Liver (tissue), 8 donors: ENCODE measurements at regions not wholly inside any gene's neighbourhood (a gene's known extent, or its start where the extent isn't known, plus 50 kb on each side); places are given as distances from the start of the nearest gene placed in this dataset.

Experiments
- DNase-seq: peaks from one replicate; pipeline ENCODE4 v3.0.0-alpha.2; 2017; ENCODE audit warnings: low spot score
- H3K27ac ChIP-seq, 2 donors: one replicate each; pipeline ENCODE4 v1.7.0; 2013; ENCODE audit warnings: inconsistent platforms in 2 of 2, low read length in 2 of 2, control low read depth in 1 of 2, low read depth in 1 of 2, mild to moderate bottlenecking in 1 of 2
- H3K27me3 ChIP-seq, 4 donors: one replicate each; pipeline versions ENCODE4 v1.6.1 to v1.7.0; 2013; ENCODE audit warnings: low read length in 3 of 4, inconsistent platforms in 1 of 4, mild to moderate bottlenecking in 1 of 4, moderate library complexity in 1 of 4; ENCODE audit not compliant: control insufficient read depth in 4 of 4, insufficient read depth in 4 of 4
- H3K36me3 ChIP-seq, 4 donors: one replicate each; pipeline versions ENCODE4 v1.6.1 to v1.7.0; 2013; ENCODE audit warnings: low read length in 3 of 4, mild to moderate bottlenecking in 3 of 4, low read depth in 1 of 4, moderate library complexity in 1 of 4; ENCODE audit not compliant: control insufficient read depth in 4 of 4, insufficient read depth in 3 of 4
- H3K4me1 ChIP-seq, 4 donors: one replicate each; pipeline versions ENCODE4 v1.6.1 to v1.7.0; 2013; ENCODE audit warnings: low read length in 3 of 4, mild to moderate bottlenecking in 3 of 4, moderate library complexity in 1 of 4; ENCODE audit not compliant: control insufficient read depth in 4 of 4, insufficient read depth in 4 of 4
- H3K4me3 ChIP-seq, 3 donors: one replicate each; pipeline versions ENCODE4 v1.6.1 to v1.7.0; 2013; ENCODE audit warnings: low read length in 3 of 3, control low read depth in 1 of 3, low read depth in 1 of 3, mild to moderate bottlenecking in 1 of 3
- H3K9ac ChIP-seq, 2 donors: one replicate each; pipeline ENCODE4 v1.7.0; 2013; ENCODE audit warnings: low read length in 2 of 2, mild to moderate bottlenecking in 2 of 2, moderate library complexity in 2 of 2, control low read depth in 1 of 2, low read depth in 1 of 2
- H3K9me3 ChIP-seq, 4 donors: one replicate each; pipeline versions ENCODE4 v1.6.1 to v1.7.0; 2013; ENCODE audit warnings: low read length in 3 of 4; ENCODE audit not compliant: control insufficient read depth in 4 of 4
- ATF3 ChIP-seq: IDR thresholded peaks from 2 replicates; pipeline ENCODE4 v1.6.1; 2016; ENCODE audit warnings: antibody characterized with exemption
- CTCF ChIP-seq: fragments of 150-350 bp; IDR thresholded peaks from 2 replicates; pipeline ENCODE4 v1.5.1; 2017; ENCODE audit warnings: improper control_type of control experiment, low read depth, low read length; ENCODE audit not compliant: missing input control
- EGR1 ChIP-seq, 2 donors: IDR thresholded peaks; 2 replicates each; pipeline ENCODE4 v1.6.1; 2016 to 2018; ENCODE audit warnings: antibody characterized with exemption in 2 of 2, low read depth in 2 of 2
- FOXA1 ChIP-seq: IDR thresholded peaks from 2 replicates; pipeline ENCODE4 v1.6.1; 2016; ENCODE audit warnings: antibody characterized with exemption
- FOXA2 ChIP-seq: IDR thresholded peaks from 2 replicates; pipeline ENCODE4 v1.6.1; 2016; ENCODE audit warnings: antibody characterized with exemption
- GABPA ChIP-seq, 2 donors: IDR thresholded peaks in 1 of 2; conservative IDR thresholded peaks in 1 of 2; 2 replicates each; pipeline ENCODE4 v1.6.1; 2016; ENCODE audit warnings: antibody characterized with exemption in 2 of 2, mild to moderate bottlenecking in 1 of 2, moderate library complexity in 1 of 2
- HNF4A ChIP-seq, 2 donors: conservative IDR thresholded peaks; 2 replicates each; pipeline ENCODE4 v1.6.1; 2016; ENCODE audit warnings: antibody characterized with exemption in 2 of 2, mild to moderate bottlenecking in 2 of 2
- HNF4G ChIP-seq: IDR thresholded peaks from 2 replicates; pipeline ENCODE4 v1.6.1; 2016; ENCODE audit warnings: antibody characterized with exemption
- JUND ChIP-seq, 2 donors: IDR thresholded peaks; 2 replicates each; pipeline ENCODE4 v1.6.1; 2016; ENCODE audit warnings: antibody characterized with exemption in 2 of 2
- MAX ChIP-seq: IDR thresholded peaks from 2 replicates; pipeline ENCODE4 v1.6.1; 2016; ENCODE audit warnings: antibody characterized with exemption
- NR2F2 ChIP-seq: IDR thresholded peaks from 2 replicates; pipeline ENCODE4 v1.6.1; 2016; ENCODE audit warnings: antibody characterized with exemption
- RAD21 ChIP-seq, 2 donors: IDR thresholded peaks; 2 replicates each; pipeline ENCODE4 v1.6.1; 2016; ENCODE audit warnings: antibody characterized with exemption in 2 of 2, mild to moderate bottlenecking in 2 of 2
- REST ChIP-seq: IDR thresholded peaks from 2 replicates; pipeline ENCODE4 v1.6.1; 2016; ENCODE audit warnings: antibody characterized with exemption, mild to moderate bottlenecking
- RXRA ChIP-seq, 2 donors: IDR thresholded peaks; 2 replicates each; pipeline ENCODE4 v1.6.1; 2017 to 2018; ENCODE audit warnings: antibody characterized with exemption in 2 of 2, mild to moderate bottlenecking in 1 of 2
- SP1 ChIP-seq: IDR thresholded peaks from 2 replicates; pipeline ENCODE4 v1.6.1; 2018; ENCODE audit warnings: antibody characterized with exemption, mild to moderate bottlenecking
- TAF1 ChIP-seq: conservative IDR thresholded peaks from 2 replicates; pipeline ENCODE4 v1.6.1; 2016; ENCODE audit warnings: antibody characterized with exemption, mild to moderate bottlenecking
- YY1 ChIP-seq: IDR thresholded peaks from 2 replicates; pipeline ENCODE4 v1.6.1; 2016; ENCODE audit warnings: antibody characterized with exemption, mild to moderate bottlenecking
- ZBTB33 ChIP-seq: IDR thresholded peaks from 2 replicates; pipeline ENCODE4 v1.6.1; 2016; ENCODE audit warnings: antibody characterized with exemption
- WGBS: extraction: QIAGEN DNeasy Blood & Tissue Kit; methylation state at CpG from one replicate; pipeline ENCODE4 v1.1.7; 2013; 5-methylcytosine and 5-hydroxymethylcytosine counted together
- donor health status: healthy.
- donor health status: healthy.
- donor health status: healthy.
- donor health status: healthy.
- donor health status: healthy.

GRCh38 chr5:92899611-92900010 lies 681.4 kb downstream of the NR2F1-AS1 start:
- Histone ChIP-seq H3K9ac (no peak overlapping the region), H3K27ac (no peak overlapping the region), H3K4me3 (no peak overlapping the region), H3K36me3 (no peaks in the 10 kb centered on the region), H3K4me1 (no peaks in the 10 kb centered on the region), H3K9me3 (no peaks in the 10 kb centered on the region), H3K27me3 (no peaks in the 10 kb centered on the region)
- WGBS, result 71% methylated on average over 4 of the region's 4 CpGs
- TF ChIP-seq JUND (IDR thresholded peaks at IDR 0.05) (no peak), REST (no peak), MAX (no peak), RAD21 (IDR thresholded peaks at IDR 0.05) (no peak), ATF3 (no peak), ZBTB33 (no peak), RXRA (IDR thresholded peaks at IDR 0.05) (no peak), FOXA2 (no peak), EGR1 (IDR thresholded peaks at IDR 0.05; ENCODE audit: low read depth in 2 of 2) (no peak), HNF4A (conservative IDR thresholded peaks at IDR 0.05) (no peak), CTCF (no peak), HNF4G (no peak), GABPA (IDR thresholded peaks at IDR 0.05 in 1 of 2, conservative IDR thresholded peaks at IDR 0.05 in 1 of 2) (no peak), YY1 (no peak), TAF1 (no peak), FOXA1 (no peak), NR2F2 (no peak), SP1 (no peak)
- no peak for DNase-seq

- no peak for DNase-seq
- no peaks in the 10 kb centered on the region for H3K36me3 ChIP-seq
- H3K4me1 ChIP-seq, result no peaks in the 10 kb centered on the region
- H3K27me3 ChIP-seq, result no peaks in the 10 kb centered on the region
- H3K4me3 ChIP-seq, result no peak overlapping the region
- H3K27ac ChIP-seq, result no peak overlapping the region
- no peak overlapping the region for H3K9ac ChIP-seq
- no peaks in the 10 kb centered on the region for H3K9me3 ChIP-seq
- TF ChIP-seq JUND (IDR thresholded peaks at IDR 0.05) (no peak), GABPA (IDR thresholded peaks at IDR 0.05 in 1 of 2, conservative IDR thresholded peaks at IDR 0.05 in 1 of 2) (no peak), CTCF (no peak), FOXA1 (no peak), MAX (no peak), ZBTB33 (no peak), ATF3 (no peak), SP1 (no peak), HNF4G (no peak)
Observed at GRCh38 chr5:92896722-92897121, 684.3 kb downstream of the NR2F1-AS1 start.
